GM21529 (cell line): ENCODE measurements at regions not wholly inside any gene's neighbourhood (a gene's known extent, or its start where the extent isn't known, plus 50 kb on each side); places are given as distances from the start of the nearest gene placed in this dataset.
"Not testable (repeated sequence)": the region's sequence is repeated elsewhere in the genome, so short reads cannot be mapped to it uniquely, and the experiment has no call there.

Experiments used
- ATAC-seq: cut with Tn5 transposase; IDR thresholded peaks from one replicate; pipeline ENCODE4 v1.9.1; 2021; ENCODE audit not compliant: unreplicated experiment

DNA sequence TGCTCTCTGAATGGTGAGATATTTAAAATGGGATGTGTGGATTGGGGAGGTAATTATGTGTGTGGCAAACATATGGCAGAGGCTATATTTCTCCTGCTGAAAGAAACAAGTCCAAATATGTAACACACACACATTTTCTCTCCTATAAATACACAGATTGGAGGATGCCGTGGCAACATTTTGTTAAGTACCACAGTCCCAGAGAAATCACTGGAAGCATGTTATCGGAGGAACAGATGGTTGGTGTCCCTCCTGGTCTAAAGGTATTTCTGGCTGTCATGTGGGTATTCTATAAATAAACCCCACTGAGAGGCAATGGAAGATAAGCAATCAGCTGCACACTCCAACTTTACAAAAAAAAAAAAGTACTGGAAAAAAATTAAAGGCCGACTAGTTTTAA, 528.3 kb upstream of the BOD1L1 start:
- ATAC-seq = no peak

DNA sequence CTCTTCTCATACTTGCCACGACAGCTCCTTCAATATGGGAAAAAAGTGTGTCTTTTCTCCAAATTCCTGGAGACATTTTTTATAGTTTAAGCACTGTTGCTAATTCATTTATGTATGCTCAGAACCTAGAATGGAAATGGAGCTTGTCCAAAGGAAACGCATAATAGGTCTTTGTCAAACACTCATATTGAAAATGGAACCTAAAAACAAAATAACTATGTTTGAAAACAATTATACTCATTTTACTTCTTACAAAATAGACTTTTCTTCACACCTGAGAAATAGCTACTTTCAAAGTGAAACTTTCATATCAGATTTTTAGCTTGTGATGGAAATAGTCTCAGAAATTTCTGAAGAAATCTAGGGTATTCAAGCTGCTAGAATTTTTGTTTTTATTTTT, 529.7 kb upstream of the BOD1L1 start:
- peak; percentile 53 for ATAC-seq

DNA sequence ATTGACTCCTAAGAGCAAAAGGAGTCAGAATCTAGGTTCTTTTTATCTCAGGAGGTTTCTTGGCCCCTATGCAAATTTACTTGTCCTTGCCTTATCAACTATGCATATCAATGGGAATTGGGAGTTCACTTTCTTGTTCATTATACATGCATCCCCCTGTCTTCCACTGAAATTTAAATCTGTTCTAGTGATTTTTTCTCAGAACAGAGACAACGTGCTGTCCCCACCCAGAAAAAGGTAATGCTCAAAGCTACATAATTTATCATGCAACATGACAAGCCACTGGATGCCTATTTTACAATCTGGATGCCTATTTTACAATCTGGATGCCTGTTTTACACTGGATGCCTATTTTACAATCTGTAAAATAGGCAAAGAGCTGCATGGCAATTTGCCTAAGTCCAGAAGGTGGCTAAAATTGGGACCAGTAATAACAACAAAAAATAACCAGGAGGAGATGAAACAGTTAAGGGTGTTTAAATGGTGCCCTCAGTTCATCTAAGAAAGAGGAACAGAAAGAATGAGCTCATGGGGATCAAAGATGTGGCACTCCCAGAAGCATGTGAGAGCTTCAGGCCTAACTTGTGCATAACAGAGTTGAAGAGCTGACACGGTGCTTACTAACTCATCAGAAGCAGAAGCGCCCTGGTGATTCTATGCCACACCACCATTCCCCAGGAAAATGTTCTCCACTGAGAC, 537.8 kb upstream of the BOD1L1 start:
- ATAC-seq = peak; percentile 100

DNA sequence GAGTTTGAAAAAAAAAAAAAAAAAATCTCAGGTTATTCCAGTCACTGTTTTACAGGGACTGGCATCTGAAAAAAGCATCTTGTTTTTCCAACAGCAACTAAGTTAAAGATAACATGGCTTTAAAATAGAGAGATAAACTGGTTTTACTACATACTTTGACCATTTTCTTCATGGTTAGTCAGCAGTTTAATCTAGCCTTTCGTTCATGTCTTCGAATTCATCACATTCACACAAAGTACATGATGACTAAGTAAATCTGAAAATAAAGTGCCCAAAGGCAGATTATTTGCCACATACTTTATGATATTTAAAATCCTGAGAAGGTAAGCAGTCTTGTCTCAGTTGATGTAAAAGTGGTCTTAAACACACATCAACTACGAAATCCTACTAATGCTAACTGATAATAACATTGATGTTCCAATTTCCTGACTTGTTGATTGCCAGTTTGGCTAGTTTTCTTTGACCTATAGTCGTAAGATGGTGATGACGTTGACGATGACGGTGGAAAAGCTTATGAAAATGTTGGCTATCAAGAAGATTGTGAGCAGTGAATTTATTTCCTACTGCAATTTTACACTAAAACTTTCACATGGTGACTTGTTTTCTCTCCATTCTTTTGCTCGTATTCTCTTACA, 540.5 kb upstream of the BOD1L1 start:
- ATAC-seq = no peak

DNA sequence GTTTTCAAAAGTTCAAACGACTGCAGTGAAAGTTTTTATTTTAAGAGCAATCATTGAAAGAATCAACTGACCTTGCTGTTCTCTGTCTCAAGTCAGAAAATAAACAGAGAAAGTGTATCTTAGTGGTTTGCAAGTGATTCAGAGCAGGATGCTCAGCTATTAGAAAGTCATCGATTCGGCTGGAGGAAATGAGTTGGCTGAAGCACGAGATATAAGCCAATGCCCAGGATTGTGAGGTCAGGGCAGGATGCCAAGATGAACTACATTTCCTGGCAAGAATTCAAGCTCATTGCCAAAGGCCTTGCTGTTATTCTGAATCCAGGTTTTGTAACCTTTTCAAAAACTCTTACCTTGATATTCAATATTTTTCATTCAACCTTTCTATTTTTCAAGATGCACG, 541.4 kb upstream of the BOD1L1 start:
- peak; percentile 46 for ATAC-seq

DNA sequence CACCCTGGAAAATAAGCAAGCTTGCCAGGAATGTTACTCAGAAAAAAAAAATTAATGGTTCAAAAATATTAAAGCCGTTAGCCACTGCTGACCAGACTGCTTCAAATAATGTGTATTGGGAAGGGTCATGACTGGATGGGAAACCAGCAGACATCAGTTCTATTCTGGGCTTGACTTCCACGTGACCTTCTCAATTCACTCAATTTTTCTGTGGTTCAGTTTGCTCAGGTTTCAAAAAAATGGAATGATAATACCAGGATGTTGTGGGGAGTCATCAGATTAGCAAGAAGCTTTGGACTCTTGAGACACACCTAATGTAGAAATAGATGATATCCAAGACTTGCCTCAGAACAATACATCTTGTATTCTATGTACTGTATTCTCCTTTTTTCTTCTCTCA, 541.9 kb upstream of the BOD1L1 start:
- ATAC-seq = no peak

DNA sequence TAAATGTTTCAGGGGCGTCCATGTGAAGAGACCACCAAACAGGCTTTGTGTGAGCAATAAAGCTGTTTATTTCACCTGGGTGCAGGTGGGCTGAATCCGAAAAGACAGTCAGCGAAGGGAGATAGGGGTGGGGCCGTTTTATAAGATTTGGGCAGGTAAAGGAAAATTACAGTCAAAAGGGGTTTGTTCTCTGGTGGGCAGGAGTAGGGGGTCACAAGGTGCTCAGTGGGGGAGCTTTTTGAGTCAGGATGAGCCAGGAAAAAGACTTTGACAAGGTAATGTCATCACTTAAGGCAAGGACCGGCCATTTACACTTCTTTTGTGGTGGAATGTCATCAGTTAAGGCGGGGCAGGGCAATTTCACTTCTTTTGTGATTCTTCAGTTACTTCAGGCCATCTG, 542.4 kb upstream of the BOD1L1 start:
- ATAC-seq = not testable (repeated sequence)

DNA sequence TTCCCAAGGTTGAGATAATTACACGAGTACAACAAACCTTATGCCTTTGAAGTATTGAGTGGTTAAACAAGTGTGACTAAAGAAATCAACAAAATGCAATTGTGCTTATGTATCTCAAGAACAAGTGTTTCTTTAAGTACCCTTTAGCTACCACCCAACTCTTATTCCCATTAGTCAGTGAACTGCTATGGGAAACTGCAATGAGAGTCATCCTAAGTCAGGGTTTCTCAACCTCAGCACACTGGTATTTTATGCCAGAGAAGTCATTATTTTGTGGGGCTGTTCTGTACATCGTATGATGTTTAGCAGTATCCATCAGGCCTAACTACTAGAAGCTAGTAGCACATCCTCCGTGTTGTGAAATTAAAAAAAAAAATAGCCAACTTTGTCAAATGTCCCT, 549.1 kb upstream of the BOD1L1 start:
- ATAC-seq = no peak

DNA sequence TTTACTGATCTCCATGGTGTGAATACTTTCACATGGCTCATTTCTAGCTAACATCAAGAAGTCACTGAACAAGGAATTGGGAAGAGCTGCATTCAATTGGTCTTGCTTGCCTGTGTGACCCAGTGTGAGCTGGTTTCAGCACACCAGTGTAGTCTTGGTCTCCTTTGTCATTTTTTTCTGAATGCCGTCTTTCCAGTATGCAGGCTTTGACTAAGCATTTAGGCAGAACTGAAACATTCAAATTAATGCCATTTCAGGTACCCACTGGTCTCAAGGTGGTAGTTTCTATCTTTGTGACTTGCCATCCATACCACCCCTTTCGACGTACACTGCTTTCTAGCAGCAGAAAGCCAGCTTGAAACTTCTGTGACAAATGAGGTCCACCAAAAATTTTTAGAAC, 550.5 kb upstream of the BOD1L1 start:
- peak; percentile 86 for ATAC-seq

DNA sequence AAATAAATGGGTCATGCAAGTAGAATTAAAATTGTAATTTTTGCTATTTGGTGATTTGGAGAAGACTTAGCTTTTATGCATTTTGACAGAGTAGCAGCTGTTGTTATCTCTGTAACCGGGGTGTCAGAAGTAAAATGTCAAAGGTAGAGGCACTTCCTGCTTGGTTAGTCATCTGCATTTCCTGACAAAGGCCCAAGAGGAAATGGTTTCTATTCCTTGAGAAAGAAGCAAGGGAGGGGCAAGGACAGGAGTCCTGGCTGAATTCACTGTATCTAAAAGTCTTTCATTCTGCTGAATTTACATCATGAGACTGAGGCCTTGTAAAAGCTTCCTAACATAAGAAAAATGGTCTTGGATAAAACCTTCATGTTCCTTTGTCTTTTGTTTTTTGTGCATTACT, 550.9 kb upstream of the BOD1L1 start:
- peak; percentile 70 for ATAC-seq

DNA sequence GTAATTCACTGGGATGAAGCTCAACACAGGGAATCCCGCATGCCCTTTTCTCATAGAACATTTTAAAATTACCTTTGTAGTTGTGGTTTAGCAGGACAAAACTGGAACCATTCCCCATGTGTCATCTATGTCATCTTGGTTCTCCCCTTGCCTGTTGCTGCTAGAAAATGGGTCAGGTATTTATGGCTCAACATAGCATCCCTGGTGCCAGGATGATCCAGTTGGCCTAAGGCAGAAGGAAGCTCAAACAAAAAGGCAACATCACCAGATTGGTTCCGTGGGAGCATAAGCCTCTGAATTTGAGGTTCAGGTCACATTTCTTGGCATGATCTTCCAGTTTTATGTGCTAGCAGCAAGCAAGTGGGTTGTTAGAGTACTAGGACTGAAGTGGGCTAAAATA, 552.6 kb upstream of the BOD1L1 start:
- no peak for ATAC-seq

DNA sequence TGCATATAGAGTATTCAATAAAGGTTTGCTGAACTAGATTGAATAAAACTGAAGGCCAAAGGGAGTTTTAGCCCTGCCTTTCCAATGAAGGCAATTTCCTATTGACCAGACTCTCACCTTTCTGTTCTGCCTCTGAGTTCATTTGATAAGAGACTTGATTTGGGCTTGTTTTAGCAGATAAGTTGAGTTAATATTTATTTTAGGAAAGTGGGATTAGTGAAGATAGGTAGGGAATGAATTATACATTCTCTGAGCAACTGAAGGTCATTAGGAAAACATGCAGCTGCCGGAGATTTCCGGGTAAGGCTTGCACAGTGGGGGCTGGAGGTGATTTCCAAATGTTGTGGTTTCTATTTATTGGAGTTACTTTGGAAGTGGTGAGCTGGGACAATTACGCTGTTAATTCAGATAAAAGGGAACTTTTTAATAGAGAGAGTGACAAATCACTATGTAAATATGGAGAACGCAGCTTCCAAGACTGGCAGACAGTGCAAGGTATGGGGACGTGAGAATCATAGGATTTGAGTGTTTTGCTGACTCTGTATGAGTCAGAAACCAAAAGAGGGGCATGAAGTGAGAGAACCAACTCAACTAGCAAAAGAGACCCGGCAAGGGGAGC, 553.6 kb upstream of the BOD1L1 start:
- no peak for ATAC-seq

DNA sequence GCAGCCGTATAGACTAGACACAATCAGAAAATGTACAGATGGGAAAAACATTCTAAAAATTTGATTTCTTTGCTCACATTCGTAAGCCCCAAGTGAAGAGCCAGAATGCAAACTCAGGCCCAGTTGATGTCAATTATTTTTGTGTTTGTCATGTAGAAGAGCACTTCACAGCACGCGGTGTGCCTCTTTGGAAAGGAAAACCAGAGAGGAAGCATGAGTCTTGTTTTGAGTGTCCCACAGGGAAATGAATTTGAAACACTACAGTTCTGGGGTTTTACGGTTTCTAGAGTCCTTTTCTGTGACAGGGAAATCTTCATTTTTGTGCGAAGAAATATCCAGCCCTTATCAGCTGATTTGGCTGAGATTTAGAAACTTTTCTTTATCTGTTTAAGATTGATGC, 554.6 kb upstream of the BOD1L1 start:
- no peak for ATAC-seq

DNA sequence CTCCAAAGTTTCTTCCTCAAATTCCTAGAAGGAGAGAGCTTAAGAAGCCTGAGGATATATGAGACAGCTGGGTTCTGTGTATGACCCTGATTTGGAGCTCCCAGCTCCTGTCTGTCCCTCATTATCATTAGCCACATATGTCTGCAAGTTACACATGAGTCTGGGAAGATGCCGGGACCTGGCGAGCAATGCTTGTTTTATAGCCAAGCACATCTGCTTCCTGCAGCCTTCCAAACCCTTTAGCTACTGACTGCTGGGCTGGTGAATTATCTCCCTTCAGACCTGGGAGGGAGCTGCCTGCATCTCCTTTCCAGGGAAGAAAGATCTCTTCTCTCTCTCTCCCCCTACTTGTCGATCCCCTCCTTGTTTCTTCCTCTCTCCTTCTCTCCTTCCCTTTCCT, 556.7 kb upstream of the BOD1L1 start:
- no peak for ATAC-seq

DNA sequence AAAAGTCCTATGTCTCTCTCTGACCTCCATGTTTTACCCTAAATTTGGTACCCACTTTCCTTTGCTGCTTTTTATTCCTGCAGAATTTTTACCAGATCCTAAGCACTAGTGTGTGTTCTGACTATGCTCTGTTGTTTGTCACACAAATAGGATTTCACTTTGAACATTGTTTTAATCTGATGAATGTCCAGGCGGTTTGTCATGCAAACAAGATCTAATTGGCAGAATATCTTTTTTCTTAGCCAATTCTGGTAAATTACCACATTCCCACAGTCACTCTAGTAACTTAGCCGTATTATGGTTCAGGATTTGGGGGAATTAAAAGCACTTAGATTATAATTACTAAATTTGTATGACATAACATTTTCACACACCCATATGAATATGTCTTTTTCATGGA, 557.2 kb upstream of the BOD1L1 start:
- ATAC-seq = no peak

DNA sequence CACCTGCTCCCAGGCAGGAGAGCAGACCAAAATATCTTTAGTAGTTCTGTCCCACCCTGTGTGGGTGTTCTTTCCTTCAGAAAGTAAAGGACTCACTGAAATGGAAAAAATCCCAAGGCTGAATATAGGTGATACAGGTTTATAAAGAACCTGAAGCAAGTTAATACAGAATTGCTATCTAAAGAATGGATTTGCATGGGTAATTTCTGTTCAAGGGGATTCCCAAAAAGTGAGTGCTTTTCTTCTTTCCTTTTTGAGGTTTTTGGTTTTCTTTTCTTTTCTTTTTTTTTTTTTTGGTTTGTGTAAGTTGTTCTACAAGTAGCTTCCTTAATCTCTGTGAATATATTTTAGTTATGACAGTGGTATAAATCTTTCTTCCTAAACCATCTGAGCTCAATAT, 560.7 kb upstream of the BOD1L1 start:
- no peak for ATAC-seq

DNA sequence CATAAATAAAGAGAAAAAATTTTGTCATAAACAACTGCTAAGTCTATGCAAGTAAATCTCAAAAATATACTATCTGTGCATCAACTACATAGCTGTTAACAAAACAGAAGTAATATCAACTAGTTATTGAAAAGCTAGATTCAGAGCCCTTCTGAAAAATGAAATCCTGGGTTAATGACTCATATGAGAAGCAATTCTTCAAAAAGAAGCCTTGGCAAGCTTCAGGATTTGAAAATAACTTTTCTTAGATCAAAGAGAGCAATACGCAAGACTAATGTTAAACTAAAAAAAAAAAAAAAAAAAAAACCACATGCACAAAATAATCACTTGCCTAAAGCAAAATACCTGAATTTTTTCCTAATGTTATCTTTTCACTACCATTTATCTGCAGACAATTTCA, 566.1 kb upstream of the BOD1L1 start:
- ATAC-seq = no peak

DNA sequence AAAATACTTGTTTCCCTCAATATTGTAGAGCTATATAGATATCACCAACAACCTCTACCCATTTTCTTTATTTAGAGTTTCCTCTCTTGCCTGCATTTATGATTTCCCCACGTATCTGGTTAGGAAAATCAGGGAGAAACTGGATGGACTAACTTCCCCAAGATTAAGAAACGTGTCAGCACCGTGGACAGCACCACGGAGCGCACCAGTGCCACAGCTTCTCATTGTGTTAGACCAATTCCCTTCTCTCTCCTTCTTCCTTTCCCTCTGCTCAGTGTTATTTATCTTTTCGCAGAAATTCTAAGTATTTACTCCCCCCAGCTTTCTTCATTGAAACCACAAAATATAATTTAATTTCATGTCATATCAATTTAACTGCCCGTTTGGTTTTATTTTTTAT, 568.6 kb upstream of the BOD1L1 start:
- ATAC-seq = no peak

DNA sequence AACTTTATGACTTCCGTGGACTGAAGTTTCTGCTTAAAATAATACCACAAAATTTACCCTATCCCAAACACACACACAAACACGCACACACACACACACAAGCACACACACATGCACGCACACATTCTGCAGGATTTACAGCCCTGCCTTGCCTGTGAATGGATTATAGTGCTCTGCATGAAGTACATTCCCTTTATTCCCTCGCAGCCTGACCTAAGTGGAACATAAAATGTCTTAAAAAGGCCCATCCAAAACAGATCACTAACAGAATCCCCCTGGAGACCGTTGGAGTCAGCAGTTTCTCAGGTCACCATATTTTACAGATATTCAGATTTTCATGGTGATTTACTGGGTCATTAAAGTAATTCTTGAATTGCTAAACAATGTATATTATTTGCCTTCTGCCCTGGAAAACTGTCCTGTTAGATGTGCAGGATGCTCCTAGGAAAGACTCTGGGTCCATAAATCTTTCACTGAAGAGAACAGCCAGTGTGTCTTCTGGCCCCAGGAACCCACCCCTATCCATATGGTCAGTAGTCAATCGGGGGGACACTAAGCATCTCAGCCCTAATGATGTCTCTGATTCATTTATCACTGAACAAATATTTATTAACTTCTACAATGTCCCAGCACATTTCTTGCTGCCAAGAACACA, 587.7 kb upstream of the BOD1L1 start:
- ATAC-seq = no peak

DNA sequence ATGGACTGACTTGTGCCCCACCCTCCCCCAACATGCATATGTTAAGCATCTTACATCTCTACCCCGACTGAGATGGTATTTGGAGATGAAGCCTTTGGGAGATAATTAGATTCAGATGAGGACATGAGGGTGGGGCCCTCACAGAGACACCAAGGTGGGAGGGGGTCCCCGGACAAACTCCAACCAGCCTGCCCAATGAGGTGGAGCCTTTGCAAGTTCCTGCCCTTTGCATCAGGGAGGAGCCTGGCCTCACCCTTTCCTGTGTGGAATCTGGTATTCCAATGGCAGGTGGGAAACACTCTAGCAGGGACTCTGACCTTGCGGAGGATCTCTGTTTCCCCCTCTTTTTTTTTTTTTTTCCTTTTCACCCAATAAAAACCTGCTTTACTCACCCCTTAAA, 589.9 kb upstream of the BOD1L1 start:
- ATAC-seq = no peak

DNA sequence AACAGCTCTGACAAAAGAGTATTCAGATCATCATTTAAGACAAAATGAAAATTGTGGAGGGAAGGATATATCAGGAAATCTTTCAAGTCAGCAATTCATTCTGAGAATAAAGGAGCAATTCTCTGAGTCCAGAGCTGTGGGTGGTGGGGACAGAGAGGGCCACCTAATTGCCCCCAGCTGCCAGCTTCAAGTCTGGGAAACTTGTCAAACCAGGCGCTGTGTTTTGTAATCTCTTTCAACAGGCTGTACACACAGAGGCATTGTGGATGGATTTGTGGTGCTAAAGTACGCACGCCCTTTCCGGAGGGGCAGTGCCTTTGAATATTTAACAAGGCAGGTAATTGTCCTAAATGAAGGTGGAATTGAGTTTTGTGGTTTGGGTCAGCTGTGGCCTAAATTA, 591.1 kb upstream of the BOD1L1 start:
- ATAC-seq = no peak

DNA sequence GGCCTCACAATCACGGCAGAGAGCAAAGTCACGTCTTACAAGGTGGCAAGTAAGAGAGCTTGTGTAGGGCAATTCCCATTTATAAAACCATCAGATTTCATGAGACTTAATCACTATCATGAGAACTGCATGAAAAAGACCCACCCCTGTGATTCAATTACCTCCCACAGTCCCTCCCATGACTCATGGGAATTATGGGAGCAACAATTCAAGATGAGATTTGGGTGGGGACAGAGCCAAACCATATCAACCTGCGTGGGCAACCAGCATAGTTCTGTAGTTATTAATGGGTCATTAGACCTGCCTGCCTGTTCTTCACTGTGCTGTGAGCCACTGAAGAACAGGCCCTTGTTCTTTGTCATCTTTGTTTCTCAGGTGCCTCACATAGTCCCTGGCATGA, 593.7 kb upstream of the BOD1L1 start:
- ATAC-seq = no peak
